GM23338 (cell line): ENCODE measurements at regions not wholly inside any gene's neighbourhood (a gene's known extent, or its start where the extent isn't known, plus 50 kb on each side); places are given as distances from the start of the nearest gene placed in this dataset.

Experiments
- CREB1 ChIP-seq: fragments of 250-450 bp; sonication (Bioruptor Pico); IDR thresholded peaks from 2 replicates; pipeline ENCODE4 v1.5.0; 2020; ENCODE audit warnings: low read depth, mild to moderate bottlenecking, moderate library complexity
- CTCF ChIP-seq, 2 experiments: fragments of 200-600 bp in 1 of 2; sonication (generic) in 1 of 2; conservative IDR thresholded peaks; 2 replicates each; pipeline versions ENCODE4 v1.5.1 to v1.6.1; 2016 to 2017; ENCODE audit warnings: antibody characterized with exemption in 2 of 2, low read depth in 2 of 2, mild to moderate bottlenecking in 2 of 2, moderate library complexity in 1 of 2
- ETS1 ChIP-seq: IDR thresholded peaks from 2 replicates; pipeline ENCODE4 v1.6.1; 2016; ENCODE audit warnings: antibody characterized with exemption
- EZH2 ChIP-seq: fragments of 200-600 bp; sonication (generic); IDR thresholded peaks from one replicate; pipeline ENCODE4 v1.8.0; 2017; ENCODE audit warnings: antibody characterized with exemption, mild to moderate bottlenecking, low read depth; ENCODE audit not compliant: unreplicated experiment
- EZH2phosphoT487 ChIP-seq: fragments of 200-600 bp; sonication (generic); IDR thresholded peaks from one replicate; pipeline ENCODE4 v1.8.1; 2018; ENCODE audit warnings: antibody characterized with exemption; ENCODE audit not compliant: unreplicated experiment
- POLR2AphosphoS5 ChIP-seq: IDR thresholded peaks from 2 replicates; pipeline ENCODE4 v1.6.1; 2016; ENCODE audit warnings: antibody characterized with exemption, low read depth
- STAT1 ChIP-seq: IDR thresholded peaks from one replicate; pipeline ENCODE4 v1.6.1; 2016; ENCODE audit warnings: antibody characterized with exemption; ENCODE audit not compliant: unreplicated experiment
- ZNF462 ChIP-seq: fragments of 250-450 bp; sonication (Bioruptor Pico); IDR thresholded peaks from 2 replicates; pipeline ENCODE4 v1.5.0; 2020; ENCODE audit warnings: mild to moderate bottlenecking, moderate library complexity

GRCh38 chr18:65661391-65661790, 89.4 kb upstream of the CDH7 start (continued):
- TF ChIP-seq ZNF462 (no peak), CREB1 (no peak), POLR2AphosphoS5 (no peak), STAT1 (no peak), EZH2phosphoT487 (no peak), EZH2 (no peak), CTCF (conservative IDR thresholded peaks at IDR 0.05; ENCODE audit: low read depth in 2 of 2) (no peak), ETS1 (no peak)
